Tibial nerve (tissue), 4 donors: ENCODE measurements at regions not wholly inside any gene's neighbourhood (a gene's known extent, or its start where the extent isn't known, plus 50 kb on each side); places are given as distances from the start of the nearest gene placed in this dataset.

Experiments used
- EP300 ChIP-seq, 2 donors: sonication (generic); formaldehyde crosslinking; IDR thresholded peaks; one replicate each; pipeline ENCODE4 v1.6.1; 2017; ENCODE audit warnings: antibody characterized with exemption in 2 of 2, mild to moderate bottlenecking in 1 of 2
- POLR2A ChIP-seq, 2 donors: fragments of 450-650 bp; IDR thresholded peaks; one replicate each; pipeline ENCODE4 v1.6.1; 2017; ENCODE audit warnings: antibody characterized with exemption in 2 of 2, mild to moderate bottlenecking in 2 of 2, moderate library complexity in 2 of 2
- TF ChIP-seq, protein P1 (sequence below), 5 experiments: fragments of 200-600 bp in 3 of 5; fragments of 450-650 bp in 2 of 5; sonication (generic) in 3 of 5; IDR thresholded peaks; one replicate each; pipeline ENCODE4 v1.5.1; 2016 to 2019; ENCODE audit warnings: antibody characterized with exemption in 5 of 5, mild to moderate bottlenecking in 3 of 5, moderate library complexity in 2 of 5

DNA sequence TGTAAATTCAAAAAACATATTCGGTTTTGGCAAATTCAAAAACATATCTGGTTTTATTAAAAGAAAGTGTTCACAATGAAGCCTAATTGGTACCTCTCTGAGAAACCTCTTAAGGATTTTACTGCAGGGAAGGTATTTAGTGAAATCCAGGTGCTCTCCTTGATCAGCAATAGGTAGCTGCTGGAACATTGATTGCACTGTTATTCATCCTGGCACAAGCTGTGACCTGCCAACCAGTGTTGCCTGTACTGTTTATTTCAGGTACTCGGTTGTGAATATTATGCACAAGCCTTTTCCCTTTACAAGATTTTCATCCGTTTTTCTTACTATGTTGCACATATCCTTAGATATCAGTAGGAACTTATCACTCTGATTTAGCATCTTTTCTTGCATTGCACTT is 155.8 kb upstream of the ZEB2 start:
- TF ChIP-seq, protein P1, sequence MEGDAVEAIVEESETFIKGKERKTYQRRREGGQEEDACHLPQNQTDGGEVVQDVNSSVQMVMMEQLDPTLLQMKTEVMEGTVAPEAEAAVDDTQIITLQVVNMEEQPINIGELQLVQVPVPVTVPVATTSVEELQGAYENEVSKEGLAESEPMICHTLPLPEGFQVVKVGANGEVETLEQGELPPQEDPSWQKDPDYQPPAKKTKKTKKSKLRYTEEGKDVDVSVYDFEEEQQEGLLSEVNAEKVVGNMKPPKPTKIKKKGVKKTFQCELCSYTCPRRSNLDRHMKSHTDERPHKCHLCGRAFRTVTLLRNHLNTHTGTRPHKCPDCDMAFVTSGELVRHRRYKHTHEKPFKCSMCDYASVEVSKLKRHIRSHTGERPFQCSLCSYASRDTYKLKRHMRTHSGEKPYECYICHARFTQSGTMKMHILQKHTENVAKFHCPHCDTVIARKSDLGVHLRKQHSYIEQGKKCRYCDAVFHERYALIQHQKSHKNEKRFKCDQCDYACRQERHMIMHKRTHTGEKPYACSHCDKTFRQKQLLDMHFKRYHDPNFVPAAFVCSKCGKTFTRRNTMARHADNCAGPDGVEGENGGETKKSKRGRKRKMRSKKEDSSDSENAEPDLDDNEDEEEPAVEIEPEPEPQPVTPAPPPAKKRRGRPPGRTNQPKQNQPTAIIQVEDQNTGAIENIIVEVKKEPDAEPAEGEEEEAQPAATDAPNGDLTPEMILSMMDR (IDR thresholded peaks at IDR 0.05) = no peak
- no peak for TF ChIP-seq POLR2A (IDR thresholded peaks at IDR 0.05)
- no peak for TF ChIP-seq EP300 (IDR thresholded peaks at IDR 0.05)
